Ovary (tissue), 3 donors: ENCODE measurements at regions not wholly inside any gene's neighbourhood (a gene's known extent, or its start where the extent isn't known, plus 50 kb on each side); places are given as distances from the start of the nearest gene placed in this dataset.

ENCODE experiments used
- POLR2A ChIP-seq: fragments of 450-650 bp; IDR thresholded peaks from one replicate; pipeline ENCODE4 v1.6.1; 2017; ENCODE audit warnings: antibody characterized with exemption, mild to moderate bottlenecking, moderate library complexity
- TF ChIP-seq, protein P1 (sequence below), 3 donors: fragments of 450-650 bp in 2 of 3; fragments of 200-600 bp in 1 of 3; IDR thresholded peaks; one replicate each; pipeline versions ENCODE4 v1.5.1 to v1.8.0; 2016 to 2022; ENCODE audit warnings: antibody characterized with exemption in 3 of 3, mild to moderate bottlenecking in 1 of 3
- donor health status: DM: no; HTN: no; CAD: no.

DNA sequence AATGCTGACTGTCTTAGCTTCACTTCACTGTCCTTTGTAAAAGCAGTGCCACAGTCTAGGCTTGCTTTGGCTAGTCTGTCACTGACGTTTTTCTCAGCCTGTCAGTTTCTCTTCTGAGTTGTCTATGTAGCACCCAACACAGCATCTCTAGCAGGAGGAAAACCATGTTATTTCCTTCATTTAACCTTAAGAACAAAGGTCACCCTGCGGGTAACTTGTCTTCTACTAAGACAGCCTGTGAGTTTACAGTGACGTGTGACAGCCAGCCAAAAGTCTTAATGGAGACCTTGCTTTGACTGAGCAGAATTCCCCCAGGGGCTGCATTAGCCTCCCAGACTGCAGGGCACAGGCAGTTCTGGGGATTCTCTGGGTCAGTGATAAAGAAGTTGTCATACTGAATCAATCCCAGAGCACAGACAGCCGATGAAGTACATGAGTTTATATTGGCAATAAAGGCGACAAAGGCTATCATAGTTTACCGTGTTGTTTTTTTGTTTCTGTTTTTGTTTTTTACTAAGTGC lies 296.0 kb upstream of the KIAA1217 start:
- TF ChIP-seq POLR2A = no peak
- TF ChIP-seq, protein P1, sequence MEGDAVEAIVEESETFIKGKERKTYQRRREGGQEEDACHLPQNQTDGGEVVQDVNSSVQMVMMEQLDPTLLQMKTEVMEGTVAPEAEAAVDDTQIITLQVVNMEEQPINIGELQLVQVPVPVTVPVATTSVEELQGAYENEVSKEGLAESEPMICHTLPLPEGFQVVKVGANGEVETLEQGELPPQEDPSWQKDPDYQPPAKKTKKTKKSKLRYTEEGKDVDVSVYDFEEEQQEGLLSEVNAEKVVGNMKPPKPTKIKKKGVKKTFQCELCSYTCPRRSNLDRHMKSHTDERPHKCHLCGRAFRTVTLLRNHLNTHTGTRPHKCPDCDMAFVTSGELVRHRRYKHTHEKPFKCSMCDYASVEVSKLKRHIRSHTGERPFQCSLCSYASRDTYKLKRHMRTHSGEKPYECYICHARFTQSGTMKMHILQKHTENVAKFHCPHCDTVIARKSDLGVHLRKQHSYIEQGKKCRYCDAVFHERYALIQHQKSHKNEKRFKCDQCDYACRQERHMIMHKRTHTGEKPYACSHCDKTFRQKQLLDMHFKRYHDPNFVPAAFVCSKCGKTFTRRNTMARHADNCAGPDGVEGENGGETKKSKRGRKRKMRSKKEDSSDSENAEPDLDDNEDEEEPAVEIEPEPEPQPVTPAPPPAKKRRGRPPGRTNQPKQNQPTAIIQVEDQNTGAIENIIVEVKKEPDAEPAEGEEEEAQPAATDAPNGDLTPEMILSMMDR (IDR thresholded peaks at IDR 0.05) = no peak
